Lower leg skin (tissue), 3 donors: ENCODE measurements at regions not wholly inside any gene's neighbourhood (a gene's known extent, or its start where the extent isn't known, plus 50 kb on each side); places are given as distances from the start of the nearest gene placed in this dataset.
"Not testable (repeated sequence)": the region's sequence is repeated elsewhere in the genome, so short reads cannot be mapped to it uniquely, and the experiment has no call there.

ENCODE experiments used
- POLR2A ChIP-seq, 2 donors: fragments of 450-650 bp; IDR thresholded peaks; one replicate each; pipeline ENCODE4 v1.6.1; 2016 to 2017; ENCODE audit warnings: antibody characterized with exemption in 2 of 2, mild to moderate bottlenecking in 1 of 2, moderate library complexity in 1 of 2
- TF ChIP-seq, protein P1 (sequence below), 3 donors: fragments of 450-650 bp; IDR thresholded peaks; one replicate each; pipeline ENCODE4 v1.5.1; 2016; ENCODE audit warnings: antibody characterized with exemption in 3 of 3, mild to moderate bottlenecking in 3 of 3, moderate library complexity in 2 of 3

DNA sequence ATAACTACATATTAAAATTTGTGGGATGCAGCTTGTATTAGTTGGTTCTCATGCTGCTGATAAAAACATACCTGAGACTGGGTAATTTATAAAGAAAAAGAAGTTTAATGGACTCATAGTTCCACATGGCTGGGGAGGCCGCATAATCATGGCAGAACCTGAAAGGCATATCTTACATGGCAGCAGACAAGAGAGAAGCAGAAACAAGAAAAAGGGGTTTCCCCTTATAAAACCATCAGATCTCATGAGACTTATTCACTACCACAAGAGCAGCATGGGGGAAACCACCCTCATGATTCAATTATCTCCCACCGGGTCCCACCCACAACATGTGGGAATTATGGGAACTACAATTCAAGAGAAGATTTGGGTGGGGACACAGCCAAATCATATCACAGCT lies 320.3 kb upstream of the UBE2E2 start:
- TF ChIP-seq, protein P1, sequence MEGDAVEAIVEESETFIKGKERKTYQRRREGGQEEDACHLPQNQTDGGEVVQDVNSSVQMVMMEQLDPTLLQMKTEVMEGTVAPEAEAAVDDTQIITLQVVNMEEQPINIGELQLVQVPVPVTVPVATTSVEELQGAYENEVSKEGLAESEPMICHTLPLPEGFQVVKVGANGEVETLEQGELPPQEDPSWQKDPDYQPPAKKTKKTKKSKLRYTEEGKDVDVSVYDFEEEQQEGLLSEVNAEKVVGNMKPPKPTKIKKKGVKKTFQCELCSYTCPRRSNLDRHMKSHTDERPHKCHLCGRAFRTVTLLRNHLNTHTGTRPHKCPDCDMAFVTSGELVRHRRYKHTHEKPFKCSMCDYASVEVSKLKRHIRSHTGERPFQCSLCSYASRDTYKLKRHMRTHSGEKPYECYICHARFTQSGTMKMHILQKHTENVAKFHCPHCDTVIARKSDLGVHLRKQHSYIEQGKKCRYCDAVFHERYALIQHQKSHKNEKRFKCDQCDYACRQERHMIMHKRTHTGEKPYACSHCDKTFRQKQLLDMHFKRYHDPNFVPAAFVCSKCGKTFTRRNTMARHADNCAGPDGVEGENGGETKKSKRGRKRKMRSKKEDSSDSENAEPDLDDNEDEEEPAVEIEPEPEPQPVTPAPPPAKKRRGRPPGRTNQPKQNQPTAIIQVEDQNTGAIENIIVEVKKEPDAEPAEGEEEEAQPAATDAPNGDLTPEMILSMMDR (IDR thresholded peaks at IDR 0.05) = not testable (repeated sequence)
- not testable (repeated sequence) for TF ChIP-seq POLR2A (IDR thresholded peaks at IDR 0.05)
